RKO (cell line): ENCODE measurements at regions not wholly inside any gene's neighbourhood (a gene's known extent, or its start where the extent isn't known, plus 50 kb on each side); places are given as distances from the start of the nearest gene placed in this dataset.

Experiments used
- DNase-seq: peaks from one replicate; pipeline ENCODE4 v3.0.0-alpha.2; 2016; ENCODE audit warnings: low spot score

GRCh38 chr7:45455662-45456061, 118.5 kb upstream of the ADCY1 start:
- DNase-seq = no peak

DNA sequence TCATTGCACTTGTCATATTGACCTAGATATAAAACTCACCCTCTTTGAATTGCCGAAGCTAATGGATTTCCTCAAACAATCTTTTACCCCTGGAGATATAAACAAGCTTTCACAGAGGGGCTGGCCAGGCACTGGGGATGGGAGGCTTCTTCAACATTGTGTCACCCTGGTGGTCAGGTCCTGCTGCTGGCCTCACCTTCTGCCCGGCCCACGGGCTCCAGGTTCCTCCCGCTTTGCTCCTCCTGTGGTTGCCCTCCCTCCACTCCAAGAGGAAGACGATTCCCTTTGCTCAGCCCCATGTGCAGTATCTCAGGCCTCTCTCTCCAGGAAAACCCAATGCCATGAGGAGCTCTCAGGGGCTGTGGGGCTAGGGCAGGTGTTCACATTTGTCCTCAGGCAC, 118.1 kb upstream of the ADCY1 start:
- DNase-seq = no peak

GRCh38 chr7:45456747-45457524, 117.2 kb upstream of the ADCY1 start:
- DNase-seq = no peak

DNA sequence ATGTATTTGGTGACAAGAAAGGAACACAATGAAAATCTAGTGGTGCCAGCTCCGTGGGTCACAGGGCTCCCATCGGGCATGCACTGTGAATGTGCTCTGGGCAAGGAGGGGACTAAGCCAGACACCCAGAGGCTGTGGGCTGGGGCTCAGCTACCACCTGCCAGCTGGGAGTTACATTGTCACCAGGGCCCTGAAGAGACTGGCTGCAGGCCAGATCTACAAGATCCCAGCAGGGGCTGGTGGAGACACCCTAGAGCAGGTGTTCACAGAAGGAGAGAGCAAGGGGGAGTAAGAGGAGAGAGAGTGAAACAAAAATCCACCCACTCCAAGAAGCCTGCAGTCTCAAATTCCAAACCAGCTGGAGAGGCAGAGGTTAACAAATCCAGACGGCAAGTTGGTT, 116.6 kb upstream of the ADCY1 start:
- DNase-seq = no peak

DNA sequence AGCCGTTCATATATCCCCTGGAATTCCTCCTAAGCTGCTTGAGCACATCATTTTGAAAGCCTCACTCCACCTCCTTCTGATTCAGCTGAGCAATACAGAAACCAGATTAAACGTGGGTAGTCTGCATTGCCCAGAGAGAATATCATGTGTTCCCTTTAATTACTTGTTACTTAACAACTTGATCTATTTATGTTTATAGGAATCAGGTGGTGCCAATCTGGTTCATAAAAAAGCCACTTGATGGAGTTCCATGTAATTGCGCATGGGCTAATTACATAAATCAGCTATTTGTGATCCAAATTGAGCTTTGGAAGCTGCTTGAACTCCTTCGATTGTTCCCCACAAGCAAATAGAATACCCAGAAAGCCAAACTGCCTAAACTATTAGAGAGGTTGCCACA, 114.7 kb upstream of the ADCY1 start:
- no peak for DNase-seq

- no peak for DNase-seq
Observed at GRCh38 chr7:45460379-45460778, 113.8 kb upstream of the ADCY1 start.

DNA sequence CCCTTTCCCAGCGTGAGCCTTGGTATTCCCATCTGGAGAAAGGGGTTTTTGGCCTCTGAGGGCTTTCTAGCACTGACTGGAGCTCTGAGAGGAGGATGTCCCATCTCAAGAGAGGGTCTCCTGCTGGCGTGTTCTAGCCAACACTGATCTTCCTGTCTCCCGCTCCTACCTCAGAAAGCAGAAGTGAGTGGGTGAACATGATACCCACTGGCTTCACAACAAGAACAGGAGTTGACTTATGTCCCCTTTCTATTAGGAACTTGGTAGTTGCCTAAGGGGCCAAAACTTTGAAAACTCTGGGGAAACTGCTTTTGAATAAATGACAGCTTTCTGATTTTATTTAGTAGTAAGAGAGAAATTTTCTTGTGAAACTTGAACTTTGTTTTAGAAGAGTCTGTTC, 113.1 kb upstream of the ADCY1 start:
- no peak for DNase-seq

DNA sequence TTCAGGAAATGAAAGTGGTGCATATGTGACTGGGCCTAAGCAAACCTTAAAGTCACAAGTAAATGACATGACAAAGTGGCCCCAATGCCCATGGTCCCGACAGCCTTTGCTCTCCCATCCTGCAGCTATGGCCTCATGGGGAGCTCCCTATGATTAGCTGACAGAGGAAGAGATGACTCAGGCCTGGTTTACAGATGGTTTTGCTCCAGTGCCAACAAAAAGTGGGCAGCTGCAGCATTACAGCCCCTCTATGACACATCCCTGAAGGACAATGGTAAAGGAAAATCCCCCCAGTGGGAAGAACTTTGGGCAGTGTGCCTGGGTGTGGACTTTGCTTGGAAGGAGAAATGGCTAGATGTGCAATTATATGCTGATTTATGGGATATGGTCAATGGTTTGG, 105.1 kb upstream of the ADCY1 start:
- no peak for DNase-seq

- DNase-seq = no peak
Observed at GRCh38 chr7:45470031-45470430, 104.1 kb upstream of the ADCY1 start.

GRCh38 chr7:45479781-45480180, 94.4 kb upstream of the ADCY1 start:
- no peak for DNase-seq

- no peak for DNase-seq
Observed at GRCh38 chr7:45482451-45482850, 91.7 kb upstream of the ADCY1 start.

- DNase-seq = no peak
Observed at GRCh38 chr7:45484094-45484493, 90.1 kb upstream of the ADCY1 start.

DNA sequence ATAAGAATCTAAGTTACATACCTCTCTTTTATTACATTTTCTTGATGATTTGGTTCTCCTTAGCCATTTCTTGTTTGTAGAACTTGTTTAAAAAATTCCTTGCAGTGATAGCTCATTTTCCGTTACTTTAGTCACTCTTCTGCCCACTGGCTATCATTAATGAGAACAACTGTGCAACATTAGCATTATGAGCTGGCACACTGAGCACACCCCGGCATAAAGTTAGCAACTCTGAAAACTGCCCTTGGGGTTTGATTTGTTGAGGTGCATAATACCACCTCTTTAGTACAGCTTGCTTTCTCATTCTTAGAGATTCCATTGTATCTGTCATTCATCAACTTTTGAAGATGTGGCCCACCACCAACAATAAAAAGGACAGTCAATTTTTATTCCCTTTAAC, 87.6 kb upstream of the ADCY1 start:
- DNase-seq = no peak

DNA sequence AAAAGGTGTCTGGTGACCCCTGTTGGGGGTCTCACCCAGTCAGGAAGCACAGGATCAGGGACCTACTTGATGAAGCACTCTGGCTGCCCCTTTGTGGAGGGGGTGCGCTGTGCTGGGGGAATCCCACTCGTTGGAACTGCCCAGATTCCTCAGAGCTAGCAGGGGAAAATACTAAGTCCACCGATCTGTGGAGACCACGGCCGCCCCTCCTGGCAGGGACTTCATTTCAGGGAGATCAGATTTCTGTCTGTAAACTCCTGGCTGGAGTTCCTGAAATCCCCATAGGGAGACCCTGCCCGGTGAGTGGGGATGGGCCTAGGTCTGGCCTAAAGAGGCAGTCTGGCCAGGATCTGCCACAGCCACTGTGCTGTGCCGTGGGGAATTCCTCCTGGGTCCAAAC, 79.3 kb upstream of the ADCY1 start:
- no peak for DNase-seq

DNA sequence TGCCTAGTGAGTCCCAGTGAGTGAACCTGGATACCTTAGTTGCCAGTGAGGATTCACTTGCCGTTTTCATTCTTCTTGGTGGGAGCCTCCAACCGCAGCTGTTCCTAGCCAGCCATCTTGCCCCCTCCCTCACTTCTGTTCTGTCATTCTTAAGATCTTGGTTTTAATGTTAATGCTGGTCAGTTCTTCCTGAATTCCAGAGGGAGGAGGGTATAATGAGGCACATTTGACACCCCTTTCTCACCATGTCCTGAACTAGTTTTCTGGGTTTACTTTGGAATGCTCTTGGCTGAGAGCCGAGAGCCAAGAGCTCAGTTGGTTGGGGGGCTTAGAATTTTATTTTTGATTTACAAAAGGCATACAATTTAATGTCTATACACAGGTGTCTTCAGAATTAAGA, 78.5 kb upstream of the ADCY1 start:
- no peak for DNase-seq

GRCh38 chr7:45500257-45500656, 73.9 kb upstream of the ADCY1 start:
- no peak for DNase-seq

- DNase-seq = no peak
Observed at GRCh38 chr7:45501791-45502190, 72.4 kb upstream of the ADCY1 start.

GRCh38 chr7:45506059-45506458, 68.1 kb upstream of the ADCY1 start:
- no peak for DNase-seq

DNA sequence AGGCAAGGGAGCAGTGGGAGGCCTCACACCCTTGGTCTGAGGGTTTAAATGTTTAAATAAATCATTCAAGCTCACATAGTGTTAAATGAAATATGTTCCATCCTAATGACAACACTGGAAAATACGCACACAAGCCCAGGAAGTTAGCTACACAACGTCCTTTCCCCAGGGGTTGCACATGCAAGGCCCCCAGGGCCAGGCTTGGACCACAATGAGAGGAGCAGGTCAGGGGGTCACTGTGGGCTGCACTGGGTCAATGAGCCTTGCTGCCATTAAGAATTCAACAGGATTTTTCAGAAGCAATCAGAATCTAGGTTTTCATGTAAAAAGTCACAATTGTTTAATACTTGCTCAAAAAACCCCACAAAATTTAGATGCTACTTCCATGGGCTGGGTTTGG, 64.9 kb upstream of the ADCY1 start:
- DNase-seq = no peak

DNA sequence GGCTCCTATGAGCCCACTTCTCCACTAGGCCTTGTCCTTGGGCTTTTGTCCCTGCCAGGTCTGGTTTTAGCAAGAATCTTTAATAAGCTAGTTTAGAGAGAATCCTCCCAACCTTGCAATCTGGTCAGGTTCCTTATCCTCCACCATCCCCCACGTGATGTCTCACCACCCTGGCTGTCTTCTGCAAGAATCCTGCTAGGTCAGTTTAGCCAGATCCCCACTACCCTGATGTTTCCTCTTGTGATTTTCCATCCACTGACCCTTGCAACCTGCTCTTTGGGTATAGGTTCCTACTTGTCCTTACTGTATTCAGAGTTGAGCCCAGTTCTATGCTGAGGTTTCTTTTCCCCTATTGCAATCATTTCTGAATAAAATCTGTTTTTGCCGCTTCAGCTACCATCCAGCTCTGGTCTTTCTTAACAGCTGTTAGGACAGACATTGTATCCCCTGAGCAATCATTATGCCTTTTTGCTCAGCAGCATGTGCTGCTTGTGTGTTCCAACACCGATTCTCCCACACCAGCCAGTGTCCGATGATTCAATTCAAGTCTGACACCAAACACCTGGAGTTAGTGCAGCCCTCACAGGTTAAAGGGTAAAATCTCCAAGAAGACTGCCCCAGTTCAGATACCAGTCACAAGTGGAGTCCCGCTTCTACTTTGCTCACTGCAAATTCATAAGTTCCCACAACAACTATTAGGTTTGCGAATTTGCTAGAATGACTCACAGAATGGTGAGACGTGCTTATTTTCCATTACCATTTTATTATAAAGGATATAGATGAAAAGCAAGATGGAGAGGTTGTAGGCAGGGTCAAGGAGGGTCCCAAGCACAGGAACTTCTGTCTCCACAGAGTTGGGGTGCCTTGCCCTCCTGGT, 62.2 kb upstream of the ADCY1 start:
- no peak for DNase-seq

DNA sequence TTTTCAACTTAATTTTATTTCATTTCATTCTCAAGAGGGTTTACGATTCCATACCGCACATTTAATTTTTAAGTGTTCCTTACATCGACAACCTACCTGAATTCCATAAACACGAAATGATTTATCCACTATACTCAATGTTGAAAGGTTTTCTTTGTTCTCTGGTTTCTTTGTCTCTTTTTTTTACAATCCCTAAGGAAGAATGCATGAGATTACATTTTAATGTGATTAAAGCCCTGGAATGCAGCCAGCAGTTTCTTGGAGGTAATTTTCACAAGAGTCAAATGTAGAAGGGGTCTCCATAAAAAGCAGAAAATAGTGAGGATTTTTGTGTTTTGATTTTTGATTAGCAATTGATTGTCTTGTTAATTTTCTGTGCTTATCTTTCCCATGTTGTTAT, 59.2 kb upstream of the ADCY1 start:
- DNase-seq = no peak

GRCh38 chr7:45515346-45515745, 58.8 kb upstream of the ADCY1 start:
- DNase-seq = no peak
